Hypothalamus (tissue), 51 donors: ENCODE measurements at regions not wholly inside any gene's neighbourhood (a gene's known extent, or its start where the extent isn't known, plus 50 kb on each side); places are given as distances from the start of the nearest gene placed in this dataset.

Experiments
- DNase-seq, 51 donors: peaks; one replicate each; lab custom pipeline; 2025; lab: John Stamatoyannopoulos, UW

DNA sequence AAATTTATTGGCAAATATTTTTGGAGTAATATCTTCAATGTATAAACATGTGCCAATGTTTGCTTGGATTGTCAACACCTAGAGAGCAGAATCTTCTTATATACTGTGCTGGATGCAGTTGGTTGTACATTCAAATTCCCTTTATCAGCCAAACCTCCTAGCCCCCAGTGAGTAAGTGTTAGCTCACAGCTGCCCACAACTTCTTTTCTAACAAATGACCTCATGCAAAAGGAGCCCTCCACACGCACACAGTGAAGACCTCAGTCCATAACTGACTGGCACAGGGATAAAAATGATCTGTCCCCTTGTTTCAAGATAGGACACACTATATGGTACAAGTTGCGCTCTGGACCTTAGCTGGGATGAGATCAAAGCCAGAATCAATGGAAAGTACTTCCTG, 458.0 kb upstream of the NWD2 start:
- no peak for DNase-seq

DNA sequence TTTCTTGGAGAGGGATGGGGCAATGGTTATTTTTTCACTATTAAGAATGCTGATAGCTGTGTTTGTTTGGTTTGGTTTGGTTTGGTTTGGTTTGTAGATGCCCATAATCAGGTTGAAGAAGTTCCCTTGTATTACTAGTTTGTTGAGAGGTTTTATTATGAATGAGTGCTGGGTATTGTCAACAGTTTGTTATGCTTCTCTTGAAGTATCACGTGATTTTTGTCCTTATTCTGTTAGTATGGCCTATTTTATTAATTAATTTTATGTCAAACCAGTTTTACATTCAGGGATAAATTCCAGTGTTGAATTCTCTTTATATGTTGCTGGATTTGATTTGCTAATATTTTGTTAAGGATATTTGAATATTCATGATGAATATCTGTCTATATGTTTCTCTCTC, 449.8 kb upstream of the NWD2 start:
- DNase-seq: no peak

DNA sequence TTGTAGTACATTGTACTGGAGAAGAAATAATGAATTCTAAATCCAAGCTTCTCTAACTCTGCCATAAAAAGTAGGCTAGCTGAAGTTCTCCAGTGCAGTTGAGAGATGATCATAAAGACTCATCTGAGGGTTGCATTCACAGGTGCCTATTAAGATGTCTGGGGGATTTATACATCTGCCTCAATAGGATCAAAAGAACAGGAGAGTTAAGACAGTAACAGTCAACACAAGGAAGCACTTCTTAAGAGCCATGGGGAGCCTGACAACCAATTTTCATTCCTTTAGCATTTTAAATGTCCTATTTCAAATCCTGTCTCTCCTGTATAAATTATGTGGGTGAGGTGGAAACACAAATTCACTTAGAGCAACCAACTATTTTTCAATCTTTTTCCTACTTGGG, 432.4 kb upstream of the NWD2 start:
- DNase-seq: no peak

- no peak for DNase-seq
These were observed 429.0 kb upstream of the NWD2 start for GRCh38 chr4:36815536-36815935.

DNA sequence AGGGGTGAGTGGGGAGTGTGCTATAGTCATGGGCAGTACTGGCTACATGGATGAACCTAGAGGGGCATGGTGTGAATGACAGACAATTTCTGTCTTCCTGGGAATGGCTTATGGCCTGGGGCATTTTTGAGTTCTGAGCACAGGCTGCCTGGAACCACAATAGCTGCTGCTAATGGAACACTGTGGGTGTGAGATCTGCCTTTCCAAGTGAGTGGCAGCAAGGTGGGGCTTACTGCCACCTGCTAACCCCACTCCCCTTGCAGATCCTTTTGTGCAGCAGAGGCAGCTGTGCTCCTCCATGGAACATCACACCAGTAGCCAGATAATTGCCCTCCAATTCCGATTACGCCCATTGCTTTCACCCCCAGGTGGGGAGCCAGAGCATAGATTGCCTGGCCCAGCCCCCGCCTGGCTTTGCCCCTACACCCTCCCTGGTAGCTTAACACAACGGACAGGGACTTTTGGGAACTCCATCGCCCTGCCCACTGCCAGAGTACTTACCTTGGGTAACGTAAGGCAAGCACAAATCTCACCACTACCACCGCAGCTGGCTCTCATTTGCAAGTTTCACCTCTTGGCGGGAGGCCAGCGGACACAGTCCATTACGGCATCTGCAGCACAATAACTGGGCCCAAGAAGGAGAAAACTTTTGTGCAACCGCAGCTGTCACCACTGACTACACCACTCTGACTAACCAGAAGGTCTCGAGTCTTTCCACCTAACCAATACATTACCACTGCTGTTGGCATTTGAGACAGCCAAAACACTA, 421.2 kb upstream of the NWD2 start:
- no peak for DNase-seq

- DNase-seq: no peak
These were observed 419.9 kb upstream of the NWD2 start for GRCh38 chr4:36824682-36825081.

GRCh38 chr4:36835246-36835645, 409.3 kb upstream of the NWD2 start:
- no peak for DNase-seq

DNA sequence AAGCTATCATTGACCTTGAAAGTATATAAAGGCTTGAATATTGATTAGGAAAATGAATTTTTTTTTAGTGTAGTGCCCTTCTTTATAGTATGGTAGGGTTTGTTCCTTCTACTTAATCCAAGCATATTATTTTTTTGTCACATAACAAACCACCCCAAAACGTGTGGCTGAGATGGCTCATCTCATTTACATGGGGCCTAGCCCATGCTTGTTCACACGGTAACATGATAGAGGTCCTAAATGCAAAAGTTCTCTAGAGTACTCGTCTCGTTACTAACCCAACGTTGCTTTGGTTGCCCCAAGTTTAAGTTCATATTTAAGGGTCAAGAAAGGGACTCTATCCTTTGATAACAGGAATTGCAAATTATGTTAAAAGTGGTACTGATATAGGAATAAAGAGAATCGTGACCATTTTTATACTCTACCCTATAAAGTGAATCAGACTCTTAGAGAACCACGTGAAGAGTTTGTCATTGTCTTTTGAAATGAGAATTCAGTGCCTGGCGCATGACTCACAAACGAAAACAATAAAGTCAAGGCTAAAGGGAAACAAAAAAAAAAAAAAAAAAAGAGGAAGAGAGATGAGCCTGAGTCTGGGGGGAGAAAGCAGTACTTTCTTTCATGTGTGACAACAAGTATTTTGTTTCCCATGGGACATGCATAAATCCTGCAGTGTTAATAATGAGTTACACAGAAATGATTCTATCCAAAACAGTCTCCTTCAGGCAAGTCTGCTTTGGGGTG, 402.8 kb upstream of the NWD2 start:
- DNase-seq: no peak

- no peak for DNase-seq
These were observed 400.1 kb upstream of the NWD2 start for GRCh38 chr4:36844448-36844847.

- no peak for DNase-seq
These were observed 391.7 kb upstream of the NWD2 start for GRCh38 chr4:36852856-36853255.

- no peak for DNase-seq
These were observed 390.0 kb upstream of the NWD2 start for GRCh38 chr4:36854554-36854953.

DNA sequence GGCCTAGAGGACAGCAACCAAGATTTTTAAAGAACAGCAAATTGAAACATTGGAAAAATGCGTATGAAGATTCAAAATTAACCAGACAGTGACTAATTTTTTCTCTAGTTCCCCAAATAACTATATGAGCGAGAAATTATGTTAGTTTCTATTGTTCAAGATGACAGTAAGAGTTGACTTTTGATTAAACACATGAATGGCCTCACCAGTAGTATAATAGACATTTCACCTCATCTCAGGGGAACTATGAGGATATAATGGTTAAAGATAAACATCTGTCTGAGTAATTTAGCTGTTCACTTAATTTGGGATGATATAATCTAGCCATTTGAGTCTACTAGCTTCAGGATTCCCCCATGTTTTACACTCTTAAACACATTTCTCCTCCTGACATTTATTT, 380.9 kb upstream of the NWD2 start:
- no peak for DNase-seq

DNA sequence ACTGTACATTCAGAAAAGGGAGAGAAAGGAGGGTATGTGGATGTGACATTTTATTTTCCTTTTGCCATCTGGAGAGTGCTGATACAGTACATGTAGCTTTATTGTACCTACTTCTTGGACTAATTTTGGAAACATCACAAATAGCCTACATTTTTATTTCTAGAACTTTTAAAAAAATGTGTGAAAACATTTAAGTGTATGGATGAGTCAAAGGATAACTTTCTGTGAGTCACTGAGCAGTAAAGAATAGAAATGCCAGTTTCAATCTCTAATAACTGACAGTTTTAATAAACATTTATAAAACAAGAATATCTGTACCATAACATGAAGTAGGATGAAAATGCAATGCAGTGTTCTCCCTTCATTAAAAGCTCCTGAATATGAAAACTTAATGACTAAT, 374.4 kb upstream of the NWD2 start:
- no peak for DNase-seq

- no peak for DNase-seq
These were observed 371.9 kb upstream of the NWD2 start for GRCh38 chr4:36872679-36873078.

- DNase-seq: no peak
These were observed 360.4 kb upstream of the NWD2 start for GRCh38 chr4:36884151-36884550.

GRCh38 chr4:36891971-36892370, 352.6 kb upstream of the NWD2 start:
- DNase-seq: no peak

- no peak for DNase-seq
These were observed 344.0 kb upstream of the NWD2 start for GRCh38 chr4:36900446-36900987.

DNA sequence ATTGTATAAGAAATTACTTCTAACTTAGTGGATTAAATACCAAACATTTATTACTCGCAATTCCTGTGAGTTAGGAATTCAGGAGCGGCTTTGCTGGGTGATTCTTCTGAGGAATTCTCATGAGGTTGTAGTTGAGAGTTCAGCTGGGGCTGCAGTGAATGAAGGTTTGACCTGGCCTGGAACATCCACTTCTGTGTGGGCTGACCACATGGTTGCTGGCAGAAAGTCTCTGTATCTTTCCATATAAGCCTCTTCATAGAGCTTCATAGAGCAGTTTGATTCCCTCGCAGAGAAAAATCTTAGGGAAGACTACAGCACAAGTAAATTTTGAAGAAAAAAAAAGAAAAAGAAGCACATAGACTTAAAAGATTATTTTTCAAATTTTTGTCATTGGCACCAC, 339.7 kb upstream of the NWD2 start:
- DNase-seq: no peak

GRCh38 chr4:36914106-36914505, 330.4 kb upstream of the NWD2 start:
- DNase-seq: no peak

GRCh38 chr4:36915717-36916116, 328.8 kb upstream of the NWD2 start:
- DNase-seq: no peak

- no peak for DNase-seq
These were observed 327.1 kb upstream of the NWD2 start for GRCh38 chr4:36917413-36917812.

GRCh38 chr4:36919721-36920120, 324.8 kb upstream of the NWD2 start:
- no peak for DNase-seq
